ENCODE measurements at regions not wholly inside any gene's neighbourhood (a gene's known extent, or its start where the extent isn't known, plus 50 kb on each side); places are given as distances from the start of the nearest gene placed in this dataset.
"Not testable (repeated sequence)": the region's sequence is repeated elsewhere in the genome, so short reads cannot be mapped to it uniquely, and the experiment has no call there.

DNA sequence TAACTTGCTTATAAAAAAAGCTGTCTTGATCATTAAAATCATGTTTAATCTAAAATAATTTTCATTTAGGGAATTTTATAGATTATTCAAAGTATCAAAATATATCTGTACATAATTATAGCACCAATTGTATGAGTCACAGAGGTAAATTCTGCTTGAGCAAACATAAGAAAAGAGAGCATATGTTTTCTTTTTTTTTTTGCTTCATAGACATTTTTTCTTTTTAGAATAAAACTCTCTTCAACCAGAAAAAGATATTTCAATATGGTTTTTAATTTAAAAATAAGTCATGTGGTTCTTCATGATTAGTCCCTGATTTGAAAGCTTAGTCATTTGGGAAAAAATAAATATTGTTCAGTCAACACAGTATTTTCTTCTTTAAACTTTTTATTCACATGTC lies 2390.6 kb downstream of the ARAP2 start:
- not testable (repeated sequence) for TF ChIP-seq EZH2 (IDR thresholded peaks at IDR 0.05; ENCODE audit: insufficient read depth, poor library complexity, severe bottlenecking); EZH2phosphoT487 (IDR thresholded peaks at IDR 0.05; ENCODE audit: insufficient read depth, low read depth)
